Middle frontal gyrus (tissue), 1 donor: ENCODE measurements at regions not wholly inside any gene's neighbourhood (a gene's known extent, or its start where the extent isn't known, plus 50 kb on each side); places are given as distances from the start of the nearest gene placed in this dataset.
"Not testable (repeated sequence)": the region's sequence is repeated elsewhere in the genome, so short reads cannot be mapped to it uniquely, and the experiment has no call there.

Experiments used
- DNase-seq: peaks from one replicate; pipeline ENCODE4 v3.0.0-alpha.2; 2015; ENCODE audit warnings: low spot score; ENCODE audit errors: extremely low spot score

DNA sequence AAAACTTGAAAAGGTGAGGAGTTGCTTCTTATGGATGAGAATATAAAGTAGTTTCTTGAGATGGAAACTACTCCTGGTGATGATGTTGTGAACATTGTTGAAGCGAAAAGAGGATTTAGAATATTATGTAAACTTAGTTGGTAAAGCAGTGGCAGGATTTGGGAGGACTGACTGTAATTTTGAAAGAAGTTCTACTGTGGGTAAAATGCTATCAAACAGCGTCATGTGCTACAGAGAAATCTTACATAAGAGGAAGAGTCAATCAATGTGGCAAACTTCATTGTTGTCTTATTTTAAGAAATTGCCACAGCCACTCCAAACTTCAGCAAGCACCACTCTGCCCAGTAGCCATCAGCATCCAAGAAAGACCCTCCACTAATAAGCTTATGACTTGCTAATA, 112.9 kb upstream of the ZEB2 start:
- DNase-seq = no peak

DNA sequence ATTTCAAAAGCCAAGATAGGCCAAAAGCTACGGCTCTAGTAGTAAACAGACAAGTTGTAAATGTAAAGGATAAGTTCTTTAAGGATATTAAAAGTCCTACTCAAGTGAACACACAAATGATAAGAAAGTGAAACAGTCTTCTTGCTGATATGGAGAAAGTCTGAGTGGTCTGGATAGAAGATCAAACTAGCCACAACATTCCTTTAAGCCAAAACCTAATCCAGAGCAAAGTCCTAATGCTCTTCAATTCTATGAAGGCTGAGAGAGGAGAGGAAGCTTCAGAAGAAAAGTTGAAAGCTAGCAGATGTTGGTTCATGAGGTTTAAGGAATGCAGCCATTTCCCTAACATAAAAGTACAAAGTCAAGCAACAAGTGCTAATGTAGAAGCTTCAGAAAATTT, 111.7 kb upstream of the ZEB2 start:
- DNase-seq = no peak

DNA sequence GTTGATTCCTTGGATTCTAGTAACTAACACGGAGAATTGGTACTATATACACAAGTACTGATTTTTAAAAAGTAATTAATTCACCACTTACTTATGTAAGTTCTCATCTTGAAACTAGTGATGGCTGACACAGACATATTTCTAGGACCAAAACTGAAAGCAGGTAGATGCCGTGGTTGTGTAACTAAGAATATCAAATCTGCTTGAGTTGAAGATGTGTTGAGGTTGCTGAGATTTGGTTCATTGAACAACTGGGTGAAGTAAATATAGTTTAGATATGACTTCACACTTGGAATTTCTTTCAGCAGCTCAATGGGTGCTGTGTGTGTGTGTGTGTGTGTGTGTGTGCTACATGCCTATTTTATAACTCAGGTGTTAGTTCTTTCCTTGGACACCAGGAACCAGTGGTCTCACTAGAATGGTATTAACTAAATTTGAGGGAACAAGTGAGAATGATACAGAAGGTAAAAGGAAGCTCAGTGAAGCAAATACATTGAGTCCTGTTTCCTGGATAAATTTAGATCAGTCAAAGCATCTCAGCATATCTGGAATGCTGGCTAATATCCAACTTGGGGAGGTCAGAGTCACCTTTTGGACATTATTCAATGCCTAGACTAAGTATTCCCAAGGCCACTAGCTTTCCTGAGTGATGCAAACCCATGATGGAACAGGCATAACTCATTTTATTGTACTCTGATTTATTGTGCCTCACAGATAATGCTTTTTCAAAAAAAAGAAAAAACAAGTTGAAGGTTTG, 110.7 kb upstream of the ZEB2 start:
- no peak for DNase-seq

DNA sequence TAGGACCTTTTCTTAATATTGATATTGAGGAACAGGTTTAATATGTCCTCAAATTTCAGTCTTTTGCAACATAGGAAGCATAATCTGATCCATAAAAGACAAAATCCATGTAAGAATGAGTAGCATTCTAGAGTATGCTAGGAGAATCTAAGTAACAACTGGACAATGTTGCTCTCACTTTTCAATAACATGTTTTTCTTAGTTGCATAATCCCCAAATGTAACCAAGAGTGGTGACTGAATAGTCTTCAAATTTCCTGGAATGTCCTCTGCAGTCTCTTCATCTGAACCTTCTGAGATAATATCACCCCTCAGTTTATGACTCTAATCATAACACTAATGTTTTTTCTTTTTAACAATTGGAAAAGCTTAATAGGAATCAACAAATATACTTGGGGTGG, 110.0 kb upstream of the ZEB2 start:
- no peak for DNase-seq

DNA sequence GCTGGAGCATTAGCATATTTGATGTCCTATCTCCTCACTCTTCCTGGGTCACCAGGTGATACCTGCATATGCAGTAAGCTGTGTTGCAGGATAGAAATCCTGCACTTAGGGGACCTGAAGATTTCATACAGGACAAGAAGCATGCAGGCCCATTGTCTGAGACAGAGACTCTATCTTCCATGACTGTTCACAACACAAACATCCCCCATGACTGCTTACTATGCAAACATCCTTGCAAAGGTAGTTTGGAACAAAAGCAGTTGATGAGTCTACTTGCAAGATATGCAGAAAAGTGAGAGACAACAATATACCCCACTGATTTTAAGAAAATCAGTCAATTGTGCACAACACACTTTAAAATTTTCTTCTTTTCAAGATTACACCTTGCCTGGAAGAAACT, 108.6 kb upstream of the ZEB2 start:
- no peak for DNase-seq

DNA sequence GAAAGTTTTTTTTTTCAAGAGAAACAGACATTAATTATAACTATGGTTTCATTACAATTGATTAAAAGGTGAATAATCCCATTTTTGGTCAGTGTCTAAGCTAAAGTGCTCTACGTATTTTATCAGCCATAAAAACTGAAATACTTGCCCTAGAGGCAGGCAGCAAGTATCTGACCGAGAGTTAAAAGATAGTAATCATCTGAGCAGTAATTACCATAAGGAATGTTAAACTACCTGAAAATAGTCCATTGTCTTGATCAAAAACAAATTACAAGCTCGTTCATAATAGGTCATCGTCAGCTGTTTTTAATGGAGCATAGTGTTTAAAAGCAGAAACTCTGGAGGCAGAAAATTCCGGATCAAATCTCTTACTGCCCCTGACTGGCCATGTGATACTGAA, 105.7 kb upstream of the ZEB2 start:
- DNase-seq = no peak

DNA sequence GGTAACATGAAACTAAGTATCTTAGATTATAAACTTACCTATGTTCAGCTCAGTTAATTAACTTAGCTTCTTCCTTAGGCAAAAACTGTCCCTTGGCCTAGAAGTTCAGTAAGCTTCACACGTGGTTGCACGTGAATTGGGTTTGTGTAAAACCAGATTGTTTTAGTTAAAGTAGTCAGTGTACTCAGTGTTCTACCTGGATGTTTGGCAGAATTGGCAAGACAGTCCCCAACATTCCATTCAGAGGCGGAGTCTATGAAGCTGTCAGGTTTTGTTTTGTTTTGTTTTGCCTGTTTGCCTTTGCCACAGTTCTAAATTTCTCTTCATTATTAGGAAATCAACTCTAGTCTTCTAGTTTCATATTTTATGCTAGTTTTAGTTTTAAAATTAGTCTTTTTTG, 105.3 kb upstream of the ZEB2 start:
- DNase-seq = no peak

DNA sequence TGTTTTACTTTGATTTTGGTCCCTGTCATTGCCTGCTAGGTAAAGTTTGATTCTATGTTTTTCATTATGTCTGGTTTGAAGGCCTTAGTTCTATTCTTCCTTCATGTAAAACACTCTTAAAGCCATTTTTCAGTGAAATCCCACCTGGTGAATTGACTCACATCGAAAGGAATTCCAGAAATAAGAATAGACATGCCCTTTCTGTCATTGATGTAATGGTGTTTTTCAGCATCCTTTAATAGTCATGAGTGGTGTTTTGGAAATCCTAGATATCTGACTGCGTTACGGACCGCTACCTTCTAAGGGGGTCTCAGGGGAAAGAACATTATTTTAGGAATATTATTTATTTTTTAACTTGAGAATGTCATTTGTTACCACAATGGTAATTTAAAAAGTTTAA, 104.5 kb upstream of the ZEB2 start:
- no peak for DNase-seq

DNA sequence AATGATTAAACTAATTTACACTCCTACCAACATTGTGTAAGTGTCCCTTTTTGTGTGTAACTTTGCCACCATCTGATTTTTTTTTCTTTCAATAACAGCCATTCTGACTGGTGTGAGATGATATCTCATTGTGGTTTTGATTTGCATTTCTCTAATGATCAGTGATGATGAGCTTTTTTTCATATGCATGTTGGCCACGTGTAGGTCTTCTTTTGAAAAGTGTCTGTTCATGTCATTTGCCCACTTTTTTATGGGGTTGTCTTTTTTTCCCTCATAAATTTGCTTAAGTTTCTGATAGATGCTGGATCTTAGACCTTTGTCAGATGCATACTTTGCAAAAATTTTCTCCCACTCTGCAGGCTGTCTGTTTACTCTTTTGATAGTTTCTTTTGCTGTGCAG, 102.5 kb upstream of the ZEB2 start:
- DNase-seq = not testable (repeated sequence)

DNA sequence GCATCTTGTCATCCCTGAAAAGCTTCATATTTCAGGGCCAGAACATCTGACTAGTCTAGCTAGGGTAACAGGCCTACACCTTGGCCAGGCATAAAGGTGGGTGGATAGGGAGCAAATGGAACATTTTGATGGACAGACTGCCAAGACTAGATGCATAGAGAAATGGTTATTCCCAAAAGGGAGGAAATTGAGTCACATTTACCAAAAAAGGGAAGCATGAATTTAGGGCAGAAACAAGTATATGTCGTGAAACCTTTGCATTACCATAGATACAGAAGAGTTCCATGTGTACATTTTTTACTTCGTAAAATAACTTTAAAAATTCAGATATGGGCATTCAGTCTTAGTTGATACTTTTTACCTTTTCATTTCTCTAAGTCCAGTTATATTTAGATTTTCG, 101.3 kb upstream of the ZEB2 start:
- DNase-seq = no peak

DNA sequence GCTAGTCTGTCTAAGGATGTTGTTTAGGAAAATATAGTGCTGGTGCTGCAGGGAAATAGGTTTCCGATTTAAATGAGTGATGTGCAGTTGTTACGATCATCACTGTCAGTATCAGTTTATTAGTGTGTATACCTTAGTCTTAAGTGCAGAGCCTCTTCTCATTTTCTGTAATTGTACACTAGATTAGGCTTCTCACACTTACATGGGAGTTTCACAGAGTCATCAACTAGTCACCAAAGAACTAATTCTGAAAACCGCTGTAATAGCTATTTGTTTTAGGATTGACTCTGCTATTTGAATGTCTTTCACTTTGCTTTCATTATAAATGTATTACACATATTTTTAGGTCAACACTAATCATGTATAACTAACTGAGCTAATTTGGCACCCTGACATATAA, 99.8 kb upstream of the ZEB2 start:
- DNase-seq = no peak

DNA sequence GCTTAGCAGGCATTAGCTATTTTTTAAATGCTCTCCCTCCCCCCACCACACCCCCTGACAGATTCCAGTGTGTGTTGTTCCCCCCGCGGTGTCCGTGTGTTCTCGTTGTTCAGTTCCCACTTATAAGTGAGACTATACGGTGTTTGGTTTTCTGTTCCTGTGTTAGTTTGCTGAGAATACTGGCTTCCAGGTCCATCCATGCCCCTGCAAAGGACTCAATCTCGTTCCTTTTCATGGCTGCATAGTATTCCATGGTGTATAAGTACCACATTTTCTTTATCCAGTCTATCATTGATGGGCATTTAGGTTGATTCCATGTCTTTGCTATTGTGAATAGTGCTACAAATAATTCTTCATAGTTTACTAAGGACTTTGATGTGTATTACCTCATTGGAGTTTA, 97.3 kb upstream of the ZEB2 start:
- DNase-seq = not testable (repeated sequence)

DNA sequence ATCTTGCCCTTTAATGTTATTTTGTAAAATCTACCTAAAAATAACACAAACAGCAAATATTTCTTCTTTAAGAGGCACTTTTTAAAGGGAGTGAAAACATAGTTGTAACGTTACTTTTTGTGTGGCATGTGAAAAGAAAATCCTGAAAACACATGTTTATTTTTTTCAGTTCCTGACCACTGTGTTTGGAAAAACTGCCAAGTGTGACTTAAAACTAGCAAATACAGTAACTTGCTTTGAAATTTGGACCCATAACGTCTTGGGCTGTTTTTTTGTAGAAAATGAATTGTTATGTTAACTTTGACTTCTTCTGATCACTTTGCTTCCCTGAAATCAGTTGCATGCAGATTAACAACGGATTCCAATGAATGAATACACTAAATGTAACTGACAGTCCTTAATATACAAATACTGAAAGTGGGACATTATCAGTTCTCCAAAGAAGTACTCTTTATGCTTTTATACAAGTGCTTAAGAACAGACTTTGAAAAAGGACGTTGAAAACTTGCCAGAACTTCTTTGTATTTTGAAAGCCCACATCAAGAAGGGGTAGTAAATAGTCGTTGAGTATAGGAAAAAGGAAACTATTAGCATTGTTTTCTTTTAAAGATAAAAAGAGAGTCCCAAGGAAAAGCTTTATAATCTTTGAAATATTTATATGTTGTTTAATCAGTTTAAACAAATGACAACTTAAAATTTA, 96.1 kb upstream of the ZEB2 start:
- no peak for DNase-seq

DNA sequence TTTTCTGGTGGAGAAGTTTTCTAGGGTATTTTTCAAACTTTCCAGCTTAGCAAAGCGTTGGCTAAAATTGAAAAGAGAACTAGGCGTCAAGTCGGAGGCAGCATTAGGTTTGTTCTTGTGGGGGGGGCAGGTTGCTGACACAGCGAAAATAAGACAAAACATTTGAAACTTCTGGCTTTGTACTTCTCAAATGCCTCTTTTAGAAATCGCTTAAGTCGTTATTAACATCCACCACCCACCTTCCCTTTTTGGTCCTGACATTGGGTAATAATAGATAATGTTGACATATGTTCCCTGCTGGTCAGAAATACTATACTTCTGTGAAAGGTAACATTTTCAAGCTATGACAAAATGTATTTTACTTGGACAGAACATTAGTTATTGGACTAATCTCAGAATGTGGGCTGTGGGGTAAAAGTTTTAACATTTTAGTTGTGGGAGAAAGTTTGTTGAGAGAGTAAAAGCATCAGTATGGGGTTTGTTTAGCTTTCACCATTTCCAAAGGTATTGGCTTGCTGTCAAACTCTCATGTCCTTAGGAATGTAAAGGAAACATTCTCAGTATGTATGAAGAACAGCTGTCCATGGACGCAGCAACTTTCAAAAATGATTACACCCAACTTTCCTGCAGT, 88.1 kb upstream of the ZEB2 start:
- DNase-seq = no peak

DNA sequence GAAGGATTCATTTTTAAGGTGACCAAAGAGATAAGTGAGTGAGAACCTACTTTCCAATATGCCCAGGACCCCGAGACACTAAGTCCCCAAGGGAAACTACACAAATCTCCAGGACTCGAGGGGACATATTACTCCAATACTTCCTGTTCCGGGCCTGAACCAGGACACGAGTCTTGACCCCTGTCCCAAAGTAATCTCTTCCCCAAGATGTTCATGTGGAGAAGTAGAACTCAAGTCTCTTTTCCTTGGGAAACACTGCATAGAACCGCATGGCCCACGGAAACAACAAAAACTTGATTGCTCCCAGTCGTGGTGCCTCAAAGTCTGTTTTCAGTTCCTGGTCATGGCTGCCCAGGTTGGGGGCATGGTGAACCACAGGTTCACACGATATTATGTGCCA, 87.2 kb upstream of the ZEB2 start:
- no peak for DNase-seq

DNA sequence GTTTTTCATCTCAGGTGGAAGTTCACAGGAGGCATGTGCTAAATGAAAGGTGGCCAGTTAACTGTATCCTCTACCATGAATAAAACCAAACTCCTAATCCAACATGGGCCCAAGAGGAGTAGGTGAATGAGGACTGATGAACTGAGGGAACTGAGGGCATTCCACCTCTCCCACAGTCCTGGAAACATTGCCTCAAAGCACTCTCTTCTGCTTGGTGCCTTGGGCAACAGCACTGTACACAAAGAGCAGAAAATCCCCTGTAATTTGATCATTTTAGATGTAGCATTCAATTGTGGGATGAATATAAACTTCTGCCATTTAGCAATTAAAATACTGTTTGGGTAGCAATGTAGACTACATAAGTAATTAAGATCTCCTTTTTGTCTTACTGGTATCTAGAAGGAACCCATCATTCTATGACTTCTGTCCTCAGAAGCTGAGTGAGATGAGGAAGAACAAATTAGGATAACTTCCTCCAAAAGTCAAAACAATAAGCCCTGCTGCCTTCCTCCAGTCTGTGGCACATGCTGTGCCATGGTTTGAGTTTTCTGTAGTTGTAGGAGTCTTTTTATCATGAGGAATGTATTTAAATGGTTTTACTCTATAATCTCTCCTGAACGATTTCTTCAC, 86.7 kb upstream of the ZEB2 start:
- DNase-seq = no peak

DNA sequence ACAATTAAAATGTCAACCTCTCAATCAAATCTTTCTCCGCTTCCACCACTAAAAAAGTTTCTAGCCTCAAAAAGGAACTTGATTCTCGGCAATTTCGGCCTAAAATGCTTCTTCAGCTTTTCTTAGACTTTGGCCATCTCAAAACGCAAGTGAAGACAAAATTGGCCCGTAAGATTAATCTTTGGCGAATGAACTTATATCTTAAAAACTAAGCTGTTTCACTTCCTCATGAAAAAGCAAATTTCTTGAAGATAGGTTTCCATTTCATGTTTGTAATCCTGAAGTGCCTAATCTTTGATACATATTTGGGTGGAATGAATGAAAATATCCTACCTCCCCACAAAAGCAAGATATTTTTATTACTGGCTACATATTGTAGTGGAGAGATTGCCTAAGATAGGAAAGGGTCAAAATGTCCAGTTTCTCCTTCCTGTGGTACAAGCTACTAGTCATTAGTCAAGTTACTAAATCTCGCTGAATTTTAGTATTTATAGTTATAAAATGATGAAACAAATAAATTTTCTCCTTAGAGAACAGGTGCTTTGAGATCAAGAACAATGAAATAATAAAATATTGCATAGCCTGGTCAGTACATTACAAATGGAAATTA, 85.4 kb upstream of the ZEB2 start:
- no peak for DNase-seq

DNA sequence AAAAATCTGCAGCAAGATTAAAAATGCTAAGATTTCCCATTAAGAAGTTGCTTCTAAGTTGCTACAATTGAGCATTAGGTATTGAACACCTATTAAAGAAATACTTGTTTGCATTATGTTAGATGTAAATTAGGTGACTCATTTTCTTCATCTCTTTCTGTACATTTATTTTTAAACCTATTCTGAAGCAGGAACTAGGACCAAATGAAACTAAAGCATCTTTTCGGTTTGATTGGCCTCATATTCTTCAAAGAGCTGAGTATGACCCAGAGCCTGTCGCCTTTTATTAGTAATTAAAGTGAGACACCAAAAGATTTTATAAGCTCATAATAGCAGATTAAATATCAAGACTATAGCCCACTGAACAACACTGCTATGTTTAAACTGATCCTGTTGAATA, 83.4 kb upstream of the ZEB2 start:
- DNase-seq = no peak

DNA sequence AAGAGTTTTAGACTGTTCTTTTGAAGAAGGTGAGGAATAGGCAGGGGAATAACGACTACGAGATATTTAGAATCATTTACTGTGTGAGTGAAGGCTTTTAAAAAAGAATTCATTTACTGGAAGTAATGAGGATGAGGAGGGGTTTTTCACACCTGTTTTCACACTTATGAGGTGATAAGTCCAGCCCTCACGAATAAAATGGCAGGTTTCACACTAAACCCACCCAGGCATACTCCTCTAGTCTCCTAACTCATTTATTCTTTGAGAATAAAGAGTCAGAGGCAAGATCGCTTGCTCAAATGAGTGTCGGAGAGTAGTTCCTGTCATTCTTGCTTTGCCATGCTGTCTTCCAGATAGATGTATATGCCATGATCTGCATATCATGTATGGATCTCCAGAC, 79.0 kb upstream of the ZEB2 start:
- DNase-seq = no peak

DNA sequence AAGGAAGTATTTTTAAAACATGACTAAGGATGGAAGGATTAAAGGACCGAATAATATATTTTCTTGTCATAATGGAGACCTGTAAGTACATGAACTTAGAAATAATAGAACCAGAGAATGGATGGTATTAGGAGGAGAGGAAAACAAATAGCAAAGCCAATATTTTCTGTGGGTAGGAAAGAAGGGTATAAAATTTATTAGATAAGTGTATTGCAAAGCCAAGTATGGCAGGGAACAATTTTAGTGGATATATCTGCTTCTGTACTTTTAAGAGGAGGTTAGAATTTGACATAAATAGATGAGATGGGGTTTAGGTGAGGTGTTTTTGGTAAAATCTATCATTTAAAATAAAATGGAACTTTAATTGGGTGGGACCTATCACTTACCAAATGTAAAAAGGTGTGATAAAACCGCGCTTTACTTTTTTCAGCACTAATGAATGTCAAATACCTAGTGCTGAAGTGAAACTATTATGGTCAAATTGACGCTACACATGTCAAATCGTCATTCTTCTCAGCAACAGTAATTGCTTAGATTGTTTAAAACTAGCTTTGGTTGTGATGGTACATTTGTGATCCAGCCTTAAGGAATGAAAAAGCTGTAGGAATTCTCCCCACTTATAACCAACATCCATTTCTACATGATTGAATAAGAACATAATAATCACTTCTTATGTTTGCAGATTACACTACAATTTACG, 78.1 kb upstream of the ZEB2 start:
- DNase-seq = no peak

DNA sequence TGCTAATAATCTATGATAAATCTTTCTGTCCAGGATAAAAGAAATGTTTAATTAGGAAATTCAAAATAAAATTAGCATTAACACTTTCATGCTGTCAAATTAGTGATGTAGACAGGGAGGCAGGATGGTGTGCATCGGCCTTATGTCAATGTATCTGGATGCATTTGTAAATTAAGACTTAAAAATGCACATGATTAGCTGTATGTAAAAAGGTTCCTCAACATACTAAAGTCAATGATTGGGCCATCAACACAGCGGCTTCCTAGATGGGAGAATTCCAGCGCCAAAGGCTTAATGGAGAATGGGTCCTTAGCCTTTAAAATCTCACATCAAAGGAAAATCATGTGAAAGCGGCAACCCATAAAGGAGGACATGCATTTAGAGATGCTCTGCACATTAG, 77.5 kb upstream of the ZEB2 start:
- no peak for DNase-seq
